ENCODE measurements at regions not wholly inside any gene's neighbourhood (a gene's known extent, or its start where the extent isn't known, plus 50 kb on each side); places are given as distances from the start of the nearest gene placed in this dataset.

DNA sequence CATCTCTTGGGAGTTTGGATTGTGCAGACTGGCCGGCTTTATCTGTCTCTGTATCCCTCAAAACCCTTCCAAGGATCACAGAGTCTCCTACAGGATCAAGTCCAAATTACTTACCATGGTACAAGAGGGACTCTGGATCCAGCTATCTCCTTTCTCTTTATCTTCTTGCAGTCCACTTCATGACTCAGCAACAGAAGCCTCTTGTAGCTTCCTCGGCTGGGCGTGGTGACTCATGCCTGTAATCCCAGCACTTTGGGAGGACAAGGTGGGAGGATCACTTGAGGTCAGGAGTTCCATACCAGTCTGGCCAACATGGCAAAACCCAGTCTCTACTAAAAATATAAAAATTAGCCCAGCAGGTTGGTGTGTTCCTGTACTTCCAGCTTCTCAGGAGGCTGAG is 189.7 kb downstream of the BCAT1 start:
- Histone ChIP-seq H3K14ac (ENCODE audit: low read length) (no peak overlapping the region), H3K9ac (ENCODE audit: low read length) (no peak overlapping the region), H3K4ac (ENCODE audit: low read depth, low read length) (no peak overlapping the region), H3K27ac (ENCODE audit: low read depth, low read length) (no peak overlapping the region), H2AK5ac (ENCODE audit: low read length) (no peak overlapping the region), H3K4me1 (ENCODE audit: control insufficient read depth in 1 of 2, insufficient read depth in 2 of 2, low read length in 2 of 2) (no peaks in the 10 kb centered on the region), H3K23ac (ENCODE audit: low read length) (no peak overlapping the region), H2BK12ac (ENCODE audit: low read length) (no peak overlapping the region), H2BK5ac (ENCODE audit: low read depth, low read length, poor library complexity) (no peak overlapping the region), H3K79me2 (ENCODE audit: control insufficient read depth, insufficient read depth, low read length, poor library complexity) (no peaks in the 10 kb centered on the region), H3K4me2 (ENCODE audit: low read length) (no peak overlapping the region), H4K12ac (ENCODE audit: low read depth, low read length) (no peak overlapping the region), H3K27me3 (ENCODE audit: insufficient read depth, low read length) (no peaks in the 10 kb centered on the region), H4K91ac (ENCODE audit: low read depth, low read length) (no peak overlapping the region), H2BK120ac (ENCODE audit: insufficient read depth, low read length, poor library complexity) (no peak overlapping the region), H2AFZ (ENCODE audit: insufficient read depth, low read length, poor library complexity) (no peak overlapping the region), H3K36me3 (ENCODE audit: control insufficient read depth in 1 of 2, insufficient read depth in 2 of 2, low read length in 2 of 2) (no peaks in the 10 kb centered on the region), H4K8ac (ENCODE audit: low read depth, low read length) (no peak overlapping the region), H3K4me3 (ENCODE audit: low read depth, low read length) (no peak overlapping the region), H3K9me3 (ENCODE audit: insufficient read depth, low read depth, low read length) (no peaks in the 10 kb centered on the region), H3K79me1 (ENCODE audit: low read length) (no peaks in the 10 kb centered on the region), H3K18ac (ENCODE audit: low read length) (no peak overlapping the region)
- no CpG with 5 or more reads among the region's 3 CpGs for WGBS (ENCODE audit: extremely low coverage, insufficient coverage, insufficient read length)
- DNase-seq, result peak in 1 of 2 donors; percentile 6

DNA sequence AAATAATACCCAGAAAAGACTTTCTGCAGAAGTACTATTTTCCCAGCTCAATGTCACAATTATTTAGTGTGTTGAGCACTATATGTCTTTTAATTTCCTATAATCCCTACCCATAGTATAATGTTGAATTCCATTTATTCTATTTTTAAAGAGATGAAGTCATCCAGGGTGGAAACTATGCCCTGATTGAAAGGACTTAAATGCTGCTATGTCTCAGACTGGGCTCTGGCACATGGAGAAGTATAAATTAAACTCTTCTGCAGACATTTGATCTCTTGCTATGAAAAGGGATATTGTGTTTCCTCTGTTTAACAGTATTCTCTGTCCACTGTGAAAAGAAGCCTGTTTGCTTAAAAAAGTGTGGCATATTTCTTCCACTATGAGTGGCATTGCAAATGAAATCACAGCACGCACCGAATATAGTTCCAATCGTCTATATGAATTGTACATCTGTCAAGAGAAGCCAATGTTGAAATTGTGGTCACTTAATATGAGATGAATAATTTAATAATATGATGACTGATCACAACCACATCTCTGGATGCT is 192.3 kb downstream of the BCAT1 start:
- H3K4me3 ChIP-seq (ENCODE audit: low read depth, low read length), result no peak overlapping the region
- no peak overlapping the region for H3K4ac ChIP-seq (ENCODE audit: low read depth, low read length)
- no peak for DNase-seq
- no peak overlapping the region for H4K91ac ChIP-seq (ENCODE audit: low read depth, low read length)
- H4K8ac ChIP-seq (ENCODE audit: low read depth, low read length), result no peak overlapping the region
- H2BK12ac ChIP-seq (ENCODE audit: low read length), result no peak overlapping the region
- H3K9ac ChIP-seq (ENCODE audit: low read length), result no peak overlapping the region
- H3K23ac ChIP-seq (ENCODE audit: low read length), result no peak overlapping the region
- no peak overlapping the region for H2AK5ac ChIP-seq (ENCODE audit: low read length)
- H3K18ac ChIP-seq (ENCODE audit: low read length), result no peak overlapping the region
- H3K36me3 ChIP-seq (ENCODE audit: control insufficient read depth in 1 of 2, insufficient read depth in 2 of 2, low read length in 2 of 2), result no peaks in the 10 kb centered on the region
- H3K79me1 ChIP-seq (ENCODE audit: low read length), result no peaks in the 10 kb centered on the region
- no peaks in the 10 kb centered on the region for H3K4me1 ChIP-seq (ENCODE audit: control insufficient read depth in 1 of 2, insufficient read depth in 2 of 2, low read length in 2 of 2)
- no peaks in the 10 kb centered on the region for H3K79me2 ChIP-seq (ENCODE audit: control insufficient read depth, insufficient read depth, low read length, poor library complexity)
- H3K9me3 ChIP-seq (ENCODE audit: insufficient read depth, low read depth, low read length), result no peaks in the 10 kb centered on the region
- no peaks in the 10 kb centered on the region for H3K27me3 ChIP-seq (ENCODE audit: insufficient read depth, low read length)
- no peak overlapping the region for H2BK5ac ChIP-seq (ENCODE audit: low read depth, low read length, poor library complexity)
- H3K4me2 ChIP-seq (ENCODE audit: low read length), result no peak overlapping the region
- H2AFZ ChIP-seq (ENCODE audit: insufficient read depth, low read length, poor library complexity), result no peak overlapping the region
- no peak overlapping the region for H2BK120ac ChIP-seq (ENCODE audit: insufficient read depth, low read length, poor library complexity)
- no peak overlapping the region for H4K12ac ChIP-seq (ENCODE audit: low read depth, low read length)
- H3K27ac ChIP-seq (ENCODE audit: low read depth, low read length), result no peak overlapping the region
- no peak overlapping the region for H3K14ac ChIP-seq (ENCODE audit: low read length)
- no CpG with 5 or more reads among the region's 3 CpGs for WGBS (ENCODE audit: extremely low coverage, insufficient coverage, insufficient read length)

DNA sequence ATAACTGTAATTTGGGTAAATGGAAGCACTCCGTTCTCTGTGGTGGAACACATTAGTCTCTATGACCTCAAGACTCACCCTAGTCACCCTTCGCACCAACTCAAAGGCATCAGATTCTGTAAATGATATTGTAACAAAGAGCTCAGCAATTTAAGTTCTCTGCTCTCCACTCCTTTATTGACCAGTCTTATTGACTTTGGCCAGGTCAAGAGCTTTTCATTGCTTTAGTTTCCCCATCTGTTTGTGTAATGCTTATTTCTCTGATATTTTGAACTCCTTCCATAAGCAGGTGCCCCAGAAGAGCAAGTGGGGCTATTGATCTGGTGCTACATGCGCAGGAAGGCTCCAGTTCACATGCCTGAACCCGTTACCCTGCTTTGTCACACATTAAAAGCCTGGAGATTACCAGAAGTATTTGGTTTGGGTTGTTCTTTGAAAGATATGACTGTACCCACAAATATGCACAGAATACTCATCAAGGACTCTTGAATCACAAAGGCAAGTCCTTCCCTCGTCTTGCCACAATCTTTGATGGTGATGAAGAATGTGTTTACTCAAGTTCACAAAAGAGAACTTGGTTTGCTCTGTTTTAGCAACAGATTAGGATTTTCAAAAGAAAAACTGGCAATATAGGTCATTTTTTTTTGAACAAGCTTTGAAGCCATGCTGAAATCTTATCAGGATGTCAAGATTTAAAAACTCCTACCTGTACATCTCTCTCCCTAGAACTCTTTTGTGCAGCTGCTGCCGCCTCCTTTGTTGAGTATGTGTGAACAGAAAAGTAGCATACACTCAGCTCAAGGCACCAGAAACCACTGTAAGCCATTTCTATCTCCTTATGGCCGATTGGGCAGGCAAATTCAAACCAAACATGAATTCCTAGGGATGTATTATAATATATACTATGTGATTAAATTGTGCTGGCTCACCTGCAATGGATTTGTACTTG is 193.9 kb downstream of the BCAT1 start:
- Histone ChIP-seq H2AK5ac (ENCODE audit: low read length) (no peak overlapping the region), H3K18ac (ENCODE audit: low read length) (no peak overlapping the region), H4K8ac (ENCODE audit: low read depth, low read length) (no peak overlapping the region), H4K12ac (ENCODE audit: low read depth, low read length) (no peak overlapping the region), H2BK5ac (ENCODE audit: low read depth, low read length, poor library complexity) (no peak overlapping the region), H3K4me2 (ENCODE audit: low read length) (no peak overlapping the region), H3K9ac (ENCODE audit: low read length) (no peak overlapping the region), H3K4me3 (ENCODE audit: low read depth, low read length) (no peak overlapping the region), H3K27me3 (ENCODE audit: insufficient read depth, low read length) (no peaks in the 10 kb centered on the region), H2AFZ (ENCODE audit: insufficient read depth, low read length, poor library complexity) (no peak overlapping the region), H3K23ac (ENCODE audit: low read length) (no peak overlapping the region), H3K36me3 (ENCODE audit: control insufficient read depth in 1 of 2, insufficient read depth in 2 of 2, low read length in 2 of 2) (no peaks in the 10 kb centered on the region), H3K27ac (ENCODE audit: low read depth, low read length) (no peak overlapping the region), H3K79me1 (ENCODE audit: low read length) (no peaks in the 10 kb centered on the region), H3K9me3 (ENCODE audit: insufficient read depth, low read depth, low read length) (no peaks in the 10 kb centered on the region), H2BK120ac (ENCODE audit: insufficient read depth, low read length, poor library complexity) (no peak overlapping the region), H4K91ac (ENCODE audit: low read depth, low read length) (no peak overlapping the region), H3K4me1 (ENCODE audit: control insufficient read depth in 1 of 2, insufficient read depth in 2 of 2, low read length in 2 of 2) (no peaks in the 10 kb centered on the region), H2BK12ac (ENCODE audit: low read length) (no peak overlapping the region), H3K14ac (ENCODE audit: low read length) (no peak overlapping the region), H3K79me2 (ENCODE audit: control insufficient read depth, insufficient read depth, low read length, poor library complexity) (no peaks in the 10 kb centered on the region), H3K4ac (ENCODE audit: low read depth, low read length) (no peak overlapping the region)
- DNase-seq, result peak; percentile 10 to 63
- no CpG with 5 or more reads among the region's 7 CpGs for WGBS (ENCODE audit: extremely low coverage, insufficient coverage, insufficient read length)

DNA sequence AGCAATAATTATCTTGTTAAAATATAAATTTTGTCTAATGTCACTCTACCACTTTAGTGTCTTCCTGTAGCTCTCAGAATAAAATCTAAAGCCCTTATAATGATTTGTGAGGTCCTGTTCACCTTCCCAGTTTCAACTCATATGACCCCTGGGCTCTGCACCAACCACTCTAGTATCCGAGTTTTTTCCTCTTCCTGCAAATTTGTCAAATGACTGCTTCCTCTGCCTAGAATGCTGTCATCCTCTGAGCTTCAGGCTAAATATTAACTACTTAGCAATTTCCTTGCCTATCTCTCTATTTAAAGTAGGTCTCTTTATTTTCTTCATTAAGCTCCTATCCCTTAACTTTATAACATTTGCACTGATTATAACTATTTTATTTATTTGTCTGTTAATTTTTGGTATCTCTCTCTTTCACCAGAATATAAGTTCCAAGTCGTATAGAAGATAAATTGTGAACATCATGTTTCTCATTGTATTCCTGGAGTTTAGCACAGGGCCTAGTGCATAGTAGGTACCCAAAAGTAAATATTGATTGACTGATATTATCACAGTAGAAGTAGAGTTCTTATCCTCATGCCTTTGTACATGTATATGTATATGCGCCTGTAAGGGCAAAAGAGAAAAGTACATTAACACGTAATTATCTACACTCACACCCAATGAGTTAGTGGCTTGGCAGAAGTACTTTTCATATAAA is 196.0 kb downstream of the BCAT1 start:
- Histone ChIP-seq H3K27me3 (ENCODE audit: insufficient read depth, low read length) (no peaks in the 10 kb centered on the region), H3K23ac (ENCODE audit: low read length) (no peak overlapping the region), H3K36me3 (ENCODE audit: control insufficient read depth in 1 of 2, insufficient read depth in 2 of 2, low read length in 2 of 2) (no peaks in the 10 kb centered on the region), H2AFZ (ENCODE audit: insufficient read depth, low read length, poor library complexity) (no peak overlapping the region), H3K9ac (ENCODE audit: low read length) (no peak overlapping the region), H3K4ac (ENCODE audit: low read depth, low read length) (no peak overlapping the region), H2BK120ac (ENCODE audit: insufficient read depth, low read length, poor library complexity) (no peak overlapping the region), H4K91ac (ENCODE audit: low read depth, low read length) (no peak overlapping the region), H3K4me2 (ENCODE audit: low read length) (no peak overlapping the region), H3K9me3 (ENCODE audit: insufficient read depth, low read depth, low read length) (no peaks in the 10 kb centered on the region), H4K12ac (ENCODE audit: low read depth, low read length) (no peak overlapping the region), H3K14ac (ENCODE audit: low read length) (no peak overlapping the region), H2BK5ac (ENCODE audit: low read depth, low read length, poor library complexity) (no peak overlapping the region), H3K79me2 (ENCODE audit: control insufficient read depth, insufficient read depth, low read length, poor library complexity) (no peaks in the 10 kb centered on the region), H2BK12ac (ENCODE audit: low read length) (no peak overlapping the region), H3K27ac (ENCODE audit: low read depth, low read length) (no peak overlapping the region), H3K4me1 (ENCODE audit: control insufficient read depth in 1 of 2, insufficient read depth in 2 of 2, low read length in 2 of 2) (no peaks in the 10 kb centered on the region), H4K8ac (ENCODE audit: low read depth, low read length) (no peak overlapping the region), H3K18ac (ENCODE audit: low read length) (no peak overlapping the region), H2AK5ac (ENCODE audit: low read length) (no peak overlapping the region), H3K79me1 (ENCODE audit: low read length) (no peaks in the 10 kb centered on the region), H3K4me3 (ENCODE audit: low read depth, low read length) (no peak overlapping the region)
- WGBS (ENCODE audit: extremely low coverage, insufficient coverage, insufficient read length), result no CpG with 5 or more reads among the region's 4 CpGs
- no peak for DNase-seq

Measured in trophoblast cell (in vitro differentiated cells and primary cell).